HEK293 (cell line): ENCODE measurements at regions not wholly inside any gene's neighbourhood (a gene's known extent, or its start where the extent isn't known, plus 50 kb on each side); places are given as distances from the start of the nearest gene placed in this dataset.

Experiments used
- TF ChIP-seq, protein P1 (sequence below): fragments of 450-650 bp; formaldehyde crosslinking; conservative IDR thresholded peaks from 2 replicates; pipeline ENCODE4 v1.5.1; 2016; ENCODE audit warnings: low read depth, missing biosample characterization, missing genetic modification characterization
- TF ChIP-seq, protein P2 (sequence below): fragments of 450-650 bp; formaldehyde crosslinking; IDR thresholded peaks from 2 replicates; pipeline ENCODE4 v1.5.1; 2016; ENCODE audit warnings: missing biosample characterization, missing genetic modification characterization

DNA sequence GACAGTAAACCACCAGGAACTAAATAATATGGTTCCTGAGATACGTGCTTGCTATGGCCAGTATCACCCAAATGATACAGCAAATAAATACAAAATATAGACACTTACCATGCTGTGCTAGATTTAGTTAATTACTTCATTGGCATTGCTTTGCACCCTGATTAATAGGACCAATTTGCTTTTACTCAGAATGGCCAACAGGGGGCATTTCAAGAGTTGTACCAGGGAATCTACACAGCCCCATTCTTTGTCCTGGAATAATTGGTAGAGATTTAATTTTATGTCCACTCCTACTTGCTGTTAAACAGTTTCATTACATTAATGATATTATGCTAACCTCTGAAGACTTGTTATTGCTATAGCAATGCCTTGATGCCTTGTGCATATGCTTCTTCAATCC is 280.8 kb downstream of the RERGL start:
- TF ChIP-seq, protein P1, sequence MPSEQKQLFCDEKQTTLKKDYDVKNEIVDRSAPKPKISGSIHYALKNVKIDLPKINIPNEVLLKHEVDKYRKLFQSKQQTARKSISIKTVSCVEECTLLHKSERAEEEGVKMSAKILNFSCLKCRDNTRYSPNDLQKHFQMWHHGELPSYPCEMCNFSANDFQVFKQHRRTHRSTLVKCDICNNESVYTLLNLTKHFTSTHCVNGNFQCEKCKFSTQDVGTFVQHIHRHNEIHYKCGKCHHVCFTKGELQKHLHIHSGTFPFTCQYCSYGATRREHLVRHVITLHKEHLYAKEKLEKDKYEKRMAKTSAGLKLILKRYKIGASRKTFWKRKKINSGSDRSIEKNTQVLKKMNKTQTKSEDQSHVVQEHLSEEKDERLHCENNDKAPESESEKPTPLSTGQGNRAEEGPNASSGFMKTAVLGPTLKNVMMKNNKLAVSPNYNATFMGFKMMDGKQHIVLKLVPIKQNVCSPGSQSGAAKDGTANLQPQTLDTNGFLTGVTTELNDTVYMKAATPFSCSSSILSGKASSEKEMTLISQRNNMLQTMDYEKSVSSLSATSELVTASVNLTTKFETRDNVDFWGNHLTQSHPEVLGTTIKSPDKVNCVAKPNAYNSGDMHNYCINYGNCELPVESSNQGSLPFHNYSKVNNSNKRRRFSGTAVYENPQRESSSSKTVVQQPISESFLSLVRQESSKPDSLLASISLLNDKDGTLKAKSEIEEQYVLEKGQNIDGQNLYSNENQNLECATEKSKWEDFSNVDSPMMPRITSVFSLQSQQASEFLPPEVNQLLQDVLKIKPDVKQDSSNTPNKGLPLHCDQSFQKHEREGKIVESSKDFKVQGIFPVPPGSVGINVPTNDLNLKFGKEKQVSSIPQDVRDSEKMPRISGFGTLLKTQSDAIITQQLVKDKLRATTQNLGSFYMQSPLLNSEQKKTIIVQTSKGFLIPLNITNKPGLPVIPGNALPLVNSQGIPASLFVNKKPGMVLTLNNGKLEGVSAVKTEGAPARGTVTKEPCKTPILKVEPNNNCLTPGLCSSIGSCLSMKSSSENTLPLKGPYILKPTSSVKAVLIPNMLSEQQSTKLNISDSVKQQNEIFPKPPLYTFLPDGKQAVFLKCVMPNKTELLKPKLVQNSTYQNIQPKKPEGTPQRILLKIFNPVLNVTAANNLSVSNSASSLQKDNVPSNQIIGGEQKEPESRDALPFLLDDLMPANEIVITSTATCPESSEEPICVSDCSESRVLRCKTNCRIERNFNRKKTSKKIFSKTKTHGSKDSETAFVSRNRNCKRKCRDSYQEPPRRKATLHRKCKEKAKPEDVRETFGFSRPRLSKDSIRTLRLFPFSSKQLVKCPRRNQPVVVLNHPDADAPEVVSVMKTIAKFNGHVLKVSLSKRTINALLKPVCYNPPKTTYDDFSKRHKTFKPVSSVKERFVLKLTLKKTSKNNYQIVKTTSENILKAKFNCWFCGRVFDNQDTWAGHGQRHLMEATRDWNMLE (tag by site-specific recombination): no peak
- TF ChIP-seq, protein P2, sequence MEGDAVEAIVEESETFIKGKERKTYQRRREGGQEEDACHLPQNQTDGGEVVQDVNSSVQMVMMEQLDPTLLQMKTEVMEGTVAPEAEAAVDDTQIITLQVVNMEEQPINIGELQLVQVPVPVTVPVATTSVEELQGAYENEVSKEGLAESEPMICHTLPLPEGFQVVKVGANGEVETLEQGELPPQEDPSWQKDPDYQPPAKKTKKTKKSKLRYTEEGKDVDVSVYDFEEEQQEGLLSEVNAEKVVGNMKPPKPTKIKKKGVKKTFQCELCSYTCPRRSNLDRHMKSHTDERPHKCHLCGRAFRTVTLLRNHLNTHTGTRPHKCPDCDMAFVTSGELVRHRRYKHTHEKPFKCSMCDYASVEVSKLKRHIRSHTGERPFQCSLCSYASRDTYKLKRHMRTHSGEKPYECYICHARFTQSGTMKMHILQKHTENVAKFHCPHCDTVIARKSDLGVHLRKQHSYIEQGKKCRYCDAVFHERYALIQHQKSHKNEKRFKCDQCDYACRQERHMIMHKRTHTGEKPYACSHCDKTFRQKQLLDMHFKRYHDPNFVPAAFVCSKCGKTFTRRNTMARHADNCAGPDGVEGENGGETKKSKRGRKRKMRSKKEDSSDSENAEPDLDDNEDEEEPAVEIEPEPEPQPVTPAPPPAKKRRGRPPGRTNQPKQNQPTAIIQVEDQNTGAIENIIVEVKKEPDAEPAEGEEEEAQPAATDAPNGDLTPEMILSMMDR (tag by site-specific recombination): no peak
